GM12878 (cell line): ENCODE measurements at regions not wholly inside any gene's neighbourhood (a gene's known extent, or its start where the extent isn't known, plus 50 kb on each side); places are given as distances from the start of the nearest gene placed in this dataset.

ENCODE experiments used
- ATAC-seq: fragments of 200-7000 bp; cut with Tn5 transposase; 3 replicates; pipeline ENCODE4 v1.9.1; 2020; ENCODE audit warnings: mild to moderate bottlenecking, moderate library complexity
- BruUV-seq: library from RNA; stranded (reverse); fragments of 400-500 nt; replicated peaks from 2 replicates; lab custom pipeline; 2021; lab: Mats Ljungman, UMichigan
- CTCF ChIA-PET: fragments of 300-600 bp; sonication (Branson Sonifier 250); formaldehyde crosslinking; extraction: SDS; loops from one replicate; lab custom pipeline; 2021; ENCODE audit warnings: inconsistent platforms; lab: Yijun Ruan, JAX
- POLR2A ChIA-PET: fragments of 350-600 bp; formaldehyde crosslinking; extraction: SDS; loops from one replicate; lab custom pipeline; 2021; ENCODE audit warnings: inconsistent platforms; lab: Charles Lee
- RAD21 ChIA-PET: fragments of 300-600 bp; sonication (Branson Sonifier 250); formaldehyde crosslinking; loops from one replicate; lab custom pipeline; 2023; ENCODE audit warnings: antibody characterized with exemption; ENCODE audit not compliant: unreplicated experiment; lab: Charles Lee
- SMC1A ChIA-PET: fragments of 300-600 bp; sonication (Branson Sonifier 250); formaldehyde crosslinking; loops from one replicate; lab custom pipeline; 2023; ENCODE audit not compliant: unreplicated experiment, uncharacterized antibody; lab: Charles Lee
- DNase-seq: peaks from one replicate; pipeline ENCODE4 v3.0.0-alpha.2; 2011; ENCODE audit warnings: low read depth, low spot score
- FAIRE-seq: peaks from 3 replicates; lab custom pipeline; 2011; peaks lifted over from hg19 to GRCh38; lab: Jason Lieb, UNC
- H2AFZ ChIP-seq: 2 replicates; pipeline ENCODE4 v1.6.0; 2011; ENCODE audit warnings: low read depth, low read length, control low read depth; ENCODE audit not compliant: control insufficient read depth
- H3K27ac ChIP-seq: 2 replicates; pipeline ENCODE4 v1.5.1; 2011; ENCODE audit warnings: control low read depth; ENCODE audit not compliant: control insufficient read depth, insufficient read depth
- H3K27me3 ChIP-seq, 2 experiments: replicated peaks in 1 of 2; 2 replicates each; pipeline versions ENCODE4 v1.6.0 to v1.6.1; 2011; ENCODE audit warnings: low read length in 1 of 2; ENCODE audit not compliant: control insufficient read depth in 2 of 2, insufficient read depth in 2 of 2
- H3K36me3 ChIP-seq, 2 experiments: 2 replicates each; pipeline ENCODE4 v1.5.1; 2011; ENCODE audit warnings: low read length in 1 of 2; ENCODE audit not compliant: control insufficient read depth in 2 of 2, insufficient read depth in 2 of 2
- H3K4me1 ChIP-seq: 2 replicates; pipeline ENCODE4 v1.6.1; 2011; ENCODE audit warnings: mild to moderate bottlenecking, low read length, moderate library complexity, mixed read lengths; ENCODE audit not compliant: control insufficient read depth, insufficient read depth
- H3K4me2 ChIP-seq: 2 replicates; pipeline ENCODE4 v1.6.0; 2011; ENCODE audit warnings: control low read depth; ENCODE audit not compliant: control insufficient read depth, insufficient read depth
- H3K4me3 ChIP-seq: fragments of 200-600 bp; sonication (generic); 2 replicates; pipeline ENCODE4 v1.5.1; 2016
- H3K79me2 ChIP-seq: 2 replicates; pipeline ENCODE4 v1.6.0; 2011; ENCODE audit warnings: low read length; ENCODE audit not compliant: control insufficient read depth, insufficient read depth
- H3K9ac ChIP-seq: 2 replicates; pipeline ENCODE4 v1.8.0; 2011; ENCODE audit warnings: low read length, control low read depth, mixed read lengths; ENCODE audit not compliant: control insufficient read depth, insufficient read depth
- H3K9me3 ChIP-seq: replicated peaks from 3 replicates; pipeline ENCODE4 v1.5.1; 2011; ENCODE audit warnings: mild to moderate bottlenecking, low read length; ENCODE audit not compliant: control insufficient read depth, insufficient read depth
- H4K20me1 ChIP-seq: 2 replicates; pipeline ENCODE4 v1.6.0; 2011; ENCODE audit not compliant: control insufficient read depth, insufficient read depth
- DPF2 ChIP-seq: fragments of 450-650 bp; IDR thresholded peaks from 2 replicates; pipeline ENCODE4 v1.6.1; 2017; ENCODE audit warnings: mild to moderate bottlenecking
- POLR2A ChIP-seq: IDR thresholded peaks from 2 replicates; pipeline ENCODE4 v1.6.1; 2011; ENCODE audit warnings: low read depth, mild to moderate bottlenecking, low read length
- RAD21 ChIP-seq: IDR thresholded peaks from 2 replicates; pipeline ENCODE4 v1.6.1; 2011; ENCODE audit warnings: mild to moderate bottlenecking, low read depth, low read length, moderate library complexity; ENCODE audit not compliant: insufficient read depth
- RAD51 ChIP-seq: fragments of 450-650 bp; IDR thresholded peaks from 2 replicates; pipeline ENCODE4 v1.6.1; 2016; ENCODE audit warnings: moderate library complexity, mild to moderate bottlenecking, inconsistent platforms
- STAT1 ChIP-seq: fragments of 450-650 bp; conservative IDR thresholded peaks from 2 replicates; pipeline ENCODE4 v1.6.1; 2014; ENCODE audit warnings: antibody characterized with exemption, mild to moderate bottlenecking
- TBL1XR1 ChIP-seq: IDR thresholded peaks from 2 replicates; pipeline ENCODE4 v1.6.1; 2012; ENCODE audit warnings: low read depth, low read length, improper control_type of control experiment
- ZBTB40 ChIP-seq: fragments of 450-650 bp; IDR thresholded peaks from 2 replicates; pipeline ENCODE4 v1.6.1; 2016; ENCODE audit warnings: mild to moderate bottlenecking, moderate library complexity, borderline replicate concordance
- WGBS: methylation state at CpG from one replicate; pipeline ENCODE4 v1.1.6; 2016; ENCODE audit warnings: low lambda C conversion rate; ENCODE audit not compliant: insufficient replicate concordance, insufficient coverage; ENCODE audit errors: missing lambda C conversion rate; 5-methylcytosine and 5-hydroxymethylcytosine counted together
- in situ Hi-C: fragments of 300-500 bp; cut with MboI; formaldehyde crosslinking; loops from 9 replicates; pipeline ENCODE4 v1.14.3; 2018; ENCODE audit warnings: mixed read lengths
- intact Hi-C: fragments of 100-400 bp; cut with micrococcal nuclease; formaldehyde crosslinking; loops from one replicate; pipeline ENCODE4 v1.14.2; 2022; ENCODE audit not compliant: unreplicated experiment
- TF ChIP-seq, protein P1 (sequence below): fragments of 450-650 bp; IDR thresholded peaks from 2 replicates; pipeline ENCODE4 v1.6.1; 2014; ENCODE audit warnings: mild to moderate bottlenecking

- no peaks in the 10 kb centered on the region for H4K20me1 ChIP-seq
- H2AFZ ChIP-seq, result no peak overlapping the region
- H3K36me3 ChIP-seq, result no peaks in the 10 kb centered on the region
- ChIA-PET SMC1A (no interaction called here), CTCF (no interaction called here), RAD21 (no interaction called here), POLR2A (no interaction called here)
- no peaks in the 10 kb centered on the region for H3K79me2 ChIP-seq
- H3K4me2 ChIP-seq, result no peak overlapping the region
- BruUV-seq, result no TSS peak
- intact Hi-C loops (no loop called here), in situ Hi-C loops (no loop called here)
- no peaks in the 10 kb centered on the region for H3K4me1 ChIP-seq
- H3K9ac ChIP-seq, result no peak overlapping the region
- no peak overlapping the region for H3K27ac ChIP-seq
- TF ChIP-seq ZBTB40, result no peak
- no peak for TF ChIP-seq POLR2A
- no peak for TF ChIP-seq RAD21
- no peak for TF ChIP-seq TBL1XR1
- TF ChIP-seq, protein P1, sequence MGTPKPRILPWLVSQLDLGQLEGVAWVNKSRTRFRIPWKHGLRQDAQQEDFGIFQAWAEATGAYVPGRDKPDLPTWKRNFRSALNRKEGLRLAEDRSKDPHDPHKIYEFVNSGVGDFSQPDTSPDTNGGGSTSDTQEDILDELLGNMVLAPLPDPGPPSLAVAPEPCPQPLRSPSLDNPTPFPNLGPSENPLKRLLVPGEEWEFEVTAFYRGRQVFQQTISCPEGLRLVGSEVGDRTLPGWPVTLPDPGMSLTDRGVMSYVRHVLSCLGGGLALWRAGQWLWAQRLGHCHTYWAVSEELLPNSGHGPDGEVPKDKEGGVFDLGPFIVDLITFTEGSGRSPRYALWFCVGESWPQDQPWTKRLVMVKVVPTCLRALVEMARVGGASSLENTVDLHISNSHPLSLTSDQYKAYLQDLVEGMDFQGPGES, result no peak
- no peak for TF ChIP-seq DPF2
- no peak for TF ChIP-seq RAD51
- no peak for TF ChIP-seq STAT1
- ATAC-seq (no peak), DNase-seq (no peak), FAIRE-seq (no peak)
- no peaks in the 10 kb centered on the region for H3K27me3 ChIP-seq
- 20% methylated on average over 13 of the region's 15 CpGs for WGBS
- H3K4me3 ChIP-seq, result no peak overlapping the region
- H3K9me3 ChIP-seq, result no peaks in the 10 kb centered on the region
Measured at GRCh38 chr3:134427400-134428111, 53.3 kb upstream of the AMOTL2 start.
